ENCODE measurements at regions not wholly inside any gene's neighbourhood (a gene's known extent, or its start where the extent isn't known, plus 50 kb on each side); places are given as distances from the start of the nearest gene placed in this dataset.

DNA sequence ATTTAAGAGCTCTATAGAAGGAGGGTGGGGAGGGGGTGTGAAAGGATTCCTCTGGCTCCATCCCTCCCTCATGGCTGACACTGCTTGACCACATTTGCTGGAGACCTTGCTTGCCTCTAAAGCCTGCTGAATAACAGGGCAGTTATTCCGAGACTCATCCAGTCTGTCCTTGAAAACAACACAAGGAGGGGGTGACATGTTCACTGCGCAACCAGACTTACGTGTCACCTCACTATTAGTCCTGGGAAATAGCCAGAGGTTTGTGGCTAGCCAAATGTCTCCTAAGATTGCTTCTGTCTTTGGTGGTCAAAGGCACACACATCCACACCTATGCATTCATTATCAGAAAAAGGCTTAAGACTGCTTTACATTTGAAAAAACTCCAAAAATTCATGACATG is 256.2 kb upstream of the SKOR2 start:
- TF ChIP-seq, protein P1, sequence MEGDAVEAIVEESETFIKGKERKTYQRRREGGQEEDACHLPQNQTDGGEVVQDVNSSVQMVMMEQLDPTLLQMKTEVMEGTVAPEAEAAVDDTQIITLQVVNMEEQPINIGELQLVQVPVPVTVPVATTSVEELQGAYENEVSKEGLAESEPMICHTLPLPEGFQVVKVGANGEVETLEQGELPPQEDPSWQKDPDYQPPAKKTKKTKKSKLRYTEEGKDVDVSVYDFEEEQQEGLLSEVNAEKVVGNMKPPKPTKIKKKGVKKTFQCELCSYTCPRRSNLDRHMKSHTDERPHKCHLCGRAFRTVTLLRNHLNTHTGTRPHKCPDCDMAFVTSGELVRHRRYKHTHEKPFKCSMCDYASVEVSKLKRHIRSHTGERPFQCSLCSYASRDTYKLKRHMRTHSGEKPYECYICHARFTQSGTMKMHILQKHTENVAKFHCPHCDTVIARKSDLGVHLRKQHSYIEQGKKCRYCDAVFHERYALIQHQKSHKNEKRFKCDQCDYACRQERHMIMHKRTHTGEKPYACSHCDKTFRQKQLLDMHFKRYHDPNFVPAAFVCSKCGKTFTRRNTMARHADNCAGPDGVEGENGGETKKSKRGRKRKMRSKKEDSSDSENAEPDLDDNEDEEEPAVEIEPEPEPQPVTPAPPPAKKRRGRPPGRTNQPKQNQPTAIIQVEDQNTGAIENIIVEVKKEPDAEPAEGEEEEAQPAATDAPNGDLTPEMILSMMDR (IDR thresholded peaks at IDR 0.05), result no peak
- Mint-ChIP-seq H3K4me1 (ENCODE audit: low read depth) (no peaks in the 10 kb centered on the region), H3K4me3 (ENCODE audit: unreplicated experiment) (no peak overlapping the region), H3K27me3 (ENCODE audit: low read depth) (no peaks in the 10 kb centered on the region), H3K27ac (ENCODE audit: unreplicated experiment) (no peak overlapping the region), H3K9me3 (ENCODE audit: low read depth) (peaks cover 2% of the 10 kb centered on the region), H3K36me3 (ENCODE audit: low read depth) (no peaks in the 10 kb centered on the region)
- no peak for DNase-seq (ENCODE audit: low spot score)

DNA sequence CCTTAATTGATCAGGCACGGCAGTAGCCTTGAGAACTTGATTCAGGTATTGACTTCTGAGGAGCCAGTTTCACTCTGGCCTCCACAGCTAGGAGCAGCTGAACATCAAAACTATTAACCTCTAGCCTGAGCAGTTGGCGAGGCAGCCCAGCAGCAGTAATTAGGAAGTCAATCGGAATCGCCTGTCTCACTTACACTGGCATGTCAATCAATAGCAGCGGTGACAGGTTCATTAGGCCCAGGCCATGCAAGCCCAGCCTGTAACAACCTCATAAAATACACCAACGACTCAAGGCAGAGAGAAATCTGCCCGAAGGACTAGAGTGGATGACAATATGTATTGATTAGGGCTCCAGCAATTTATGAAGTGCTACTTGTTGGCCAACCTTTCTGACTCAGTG is 255.4 kb upstream of the SKOR2 start:
- Mint-ChIP-seq H3K4me1 (ENCODE audit: low read depth) (no peaks in the 10 kb centered on the region), H3K36me3 (ENCODE audit: low read depth) (no peaks in the 10 kb centered on the region), H3K9me3 (ENCODE audit: low read depth) (peaks cover 2% of the 10 kb centered on the region), H3K27me3 (ENCODE audit: low read depth) (no peaks in the 10 kb centered on the region), H3K27ac (ENCODE audit: unreplicated experiment) (no peak overlapping the region), H3K4me3 (ENCODE audit: unreplicated experiment) (no peak overlapping the region)
- TF ChIP-seq, protein P1 (IDR thresholded peaks at IDR 0.05), result no peak
- no peak for DNase-seq (ENCODE audit: low spot score)

DNA sequence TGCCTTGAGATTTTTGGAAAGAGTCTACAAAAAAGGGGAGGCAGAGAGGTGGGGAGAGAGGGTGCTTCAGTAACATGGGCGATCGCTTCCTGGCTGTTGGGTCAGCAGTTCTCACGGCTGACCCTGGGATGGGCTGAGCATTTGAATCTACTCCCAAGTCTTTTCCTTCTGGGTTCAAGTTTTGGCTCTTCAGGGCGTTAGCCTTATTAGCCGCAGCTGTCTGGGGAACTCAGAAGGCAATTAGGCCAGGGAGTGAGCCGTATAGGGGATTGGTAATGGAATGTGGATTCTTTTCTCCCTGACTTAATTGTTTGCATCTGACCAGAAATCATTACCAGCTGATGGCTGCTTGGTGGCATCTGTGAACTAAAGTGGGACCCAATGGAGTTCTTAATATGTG is 250.5 kb upstream of the SKOR2 start:
- Mint-ChIP-seq H3K27ac (ENCODE audit: unreplicated experiment) (no peak overlapping the region), H3K4me1 (ENCODE audit: low read depth) (no peaks in the 10 kb centered on the region)
- TF ChIP-seq, protein P1 (IDR thresholded peaks at IDR 0.05), result no peak

DNA sequence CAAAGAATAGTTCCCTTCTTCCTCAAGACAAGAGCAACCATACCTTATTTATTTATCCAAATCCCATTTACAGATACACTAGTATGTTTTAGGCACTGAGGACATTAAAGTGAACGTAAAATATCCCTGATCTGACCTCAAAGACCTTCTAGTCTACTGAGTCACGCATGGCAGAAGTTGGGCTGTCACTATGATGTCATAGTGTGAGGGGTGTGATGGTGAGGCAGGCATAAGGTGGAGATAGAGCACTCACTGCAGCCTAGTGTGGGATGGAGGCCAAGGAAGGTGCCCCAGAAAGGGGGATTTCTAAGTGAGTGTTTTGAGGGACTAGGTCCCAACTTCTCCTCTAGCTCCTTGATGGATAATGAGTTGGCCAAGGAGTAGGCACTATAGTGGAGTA is 249.5 kb upstream of the SKOR2 start:
- no peak overlapping the region for H3K4me3 Mint-ChIP-seq (ENCODE audit: unreplicated experiment)
- no peaks in the 10 kb centered on the region for H3K27me3 Mint-ChIP-seq (ENCODE audit: low read depth)
- no peak overlapping the region for H3K27ac Mint-ChIP-seq (ENCODE audit: unreplicated experiment)

More for the DNA sequence above, 250.5 kb upstream of the SKOR2 start:
- H3K36me3 Mint-ChIP-seq (ENCODE audit: low read depth), result no peaks in the 10 kb centered on the region
- no peak overlapping the region for H3K4me3 Mint-ChIP-seq (ENCODE audit: unreplicated experiment)
- H3K27me3 Mint-ChIP-seq (ENCODE audit: low read depth), result no peaks in the 10 kb centered on the region
- DNase-seq (ENCODE audit: low spot score), result no peak
- peaks cover 3% of the 10 kb centered on the region for H3K9me3 Mint-ChIP-seq (ENCODE audit: low read depth)

DNA sequence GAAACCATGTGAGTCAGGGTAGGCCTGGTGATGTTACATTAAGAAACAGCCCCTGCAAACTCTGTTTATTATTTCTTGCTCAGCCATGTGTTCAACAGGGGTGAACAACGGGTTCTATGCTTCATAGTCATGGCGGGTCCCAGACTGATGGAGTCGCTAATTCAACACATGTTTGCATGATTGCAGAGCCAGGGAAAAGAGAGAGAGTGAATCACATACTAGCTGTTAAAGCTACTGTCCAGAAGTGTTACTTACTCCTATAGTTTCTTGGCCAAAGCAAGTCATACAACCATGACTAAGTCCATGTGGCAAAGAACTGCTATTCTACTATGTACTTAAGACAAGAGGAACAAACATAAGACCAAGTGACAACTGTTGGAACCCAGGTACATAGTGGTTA is 241.2 kb upstream of the SKOR2 start:
- TF ChIP-seq, protein P1 (IDR thresholded peaks at IDR 0.05), result no peak
- DNase-seq (ENCODE audit: low spot score), result no peak
- Mint-ChIP-seq H3K9me3 (ENCODE audit: low read depth) (peaks cover 7% of the 10 kb centered on the region), H3K4me1 (ENCODE audit: low read depth) (no peaks in the 10 kb centered on the region), H3K27ac (ENCODE audit: unreplicated experiment) (no peak overlapping the region), H3K36me3 (ENCODE audit: low read depth) (no peaks in the 10 kb centered on the region), H3K4me3 (ENCODE audit: unreplicated experiment) (no peak overlapping the region), H3K27me3 (ENCODE audit: low read depth) (no peaks in the 10 kb centered on the region)

More for the DNA sequence above, 249.5 kb upstream of the SKOR2 start:
- Mint-ChIP-seq H3K9me3 (ENCODE audit: low read depth) (peaks cover 3% of the 10 kb centered on the region), H3K36me3 (ENCODE audit: low read depth) (no peaks in the 10 kb centered on the region), H3K4me1 (ENCODE audit: low read depth) (no peaks in the 10 kb centered on the region)
- no peak for DNase-seq (ENCODE audit: low spot score)
- TF ChIP-seq, protein P1 (IDR thresholded peaks at IDR 0.05), result no peak

Measured in chondrocyte (in vitro differentiated cells).